RKO (cell line): ENCODE measurements at regions not wholly inside any gene's neighbourhood (a gene's known extent, or its start where the extent isn't known, plus 50 kb on each side); places are given as distances from the start of the nearest gene placed in this dataset.

ENCODE experiments used
- DNase-seq: peaks from one replicate; pipeline ENCODE4 v3.0.0-alpha.2; 2016; ENCODE audit warnings: low spot score

DNA sequence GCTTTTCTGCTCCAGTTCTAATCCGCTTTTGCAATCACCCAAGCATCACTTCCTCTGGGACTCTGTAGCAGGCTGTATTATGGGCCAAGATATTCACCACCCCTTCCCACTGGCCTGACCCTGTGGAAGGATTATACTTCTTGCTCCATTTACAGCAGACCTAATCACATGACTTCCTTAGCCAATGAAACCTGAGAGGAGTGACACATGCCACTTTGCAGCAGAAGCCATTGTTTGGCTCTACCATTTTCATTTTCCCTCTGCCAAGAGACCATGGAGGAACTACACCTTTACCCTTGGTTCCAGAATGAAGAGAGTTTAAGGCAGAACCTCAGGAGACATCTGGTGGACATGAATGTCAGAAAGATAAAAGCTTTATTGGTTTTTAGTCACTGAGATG, 134.9 kb upstream of the HSD17B12 start:
- no peak for DNase-seq

- no peak for DNase-seq
Measured at GRCh38 chr11:43546561-43547429, 133.7 kb upstream of the HSD17B12 start.

DNA sequence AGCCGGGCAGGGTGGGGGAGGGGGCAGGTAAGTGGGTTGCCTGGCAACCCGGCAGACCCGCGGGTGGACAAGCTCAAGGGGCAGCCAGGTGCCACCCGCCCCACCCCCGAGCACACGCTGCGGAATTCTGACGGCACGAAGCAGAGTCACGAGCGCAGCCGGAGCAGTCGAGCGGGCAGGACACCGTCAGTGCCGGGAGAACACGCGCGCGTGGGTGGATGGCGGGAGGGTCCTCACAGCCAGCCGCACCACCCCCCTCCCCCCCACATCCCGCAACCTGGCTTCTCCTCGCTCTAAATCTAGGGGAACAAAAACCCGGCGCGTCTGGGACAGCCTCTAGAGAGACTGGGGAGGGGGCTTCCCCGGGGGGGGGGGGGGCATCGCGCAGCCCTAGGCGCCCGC, 133.1 kb upstream of the HSD17B12 start:
- no peak for DNase-seq

GRCh38 chr11:43547889-43548381, 132.6 kb upstream of the HSD17B12 start:
- DNase-seq, result no peak

- DNase-seq, result no peak
Measured at GRCh38 chr11:43548916-43549315, 131.6 kb upstream of the HSD17B12 start.

DNA sequence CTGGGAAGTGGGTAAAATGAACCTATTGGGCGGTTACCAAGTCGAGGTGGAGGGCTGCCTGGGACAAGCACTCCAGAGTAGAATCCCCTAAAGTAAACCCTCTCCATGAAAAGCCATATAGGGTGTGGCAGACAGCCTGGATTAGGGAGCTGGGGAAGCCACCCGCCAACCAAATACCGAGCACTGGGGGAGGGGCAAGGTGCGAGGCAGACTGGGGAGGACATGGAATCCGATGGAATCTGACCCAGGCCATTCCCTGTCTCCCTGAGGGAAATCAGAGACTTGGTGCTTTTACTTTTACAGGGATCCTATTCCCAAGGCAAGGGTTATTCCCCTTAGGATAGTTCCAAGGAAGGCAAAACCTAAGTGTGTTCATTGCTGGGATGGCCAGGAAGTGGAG, 130.9 kb upstream of the HSD17B12 start:
- DNase-seq, result no peak

- no peak for DNase-seq
Measured at GRCh38 chr11:43550714-43551113, 129.8 kb upstream of the HSD17B12 start.

DNA sequence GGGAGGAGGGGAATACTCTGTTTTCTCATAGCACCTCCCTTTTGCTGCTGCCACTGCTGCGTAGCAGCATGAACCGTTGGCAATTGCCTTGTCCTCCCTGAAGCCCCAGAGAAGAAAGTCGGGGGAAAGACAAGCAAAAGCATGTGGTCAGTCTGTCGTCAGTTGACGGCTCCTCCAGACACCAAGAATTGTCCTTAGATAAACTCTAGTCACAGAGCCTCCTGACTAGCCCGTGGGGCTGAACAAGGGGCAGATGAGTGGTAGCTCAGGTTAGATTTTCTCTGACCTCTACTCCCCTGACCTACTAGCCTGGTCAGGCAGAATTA, 126.4 kb upstream of the HSD17B12 start:
- no peak for DNase-seq

GRCh38 chr11:43555186-43555585, 125.4 kb upstream of the HSD17B12 start:
- DNase-seq, result no peak

DNA sequence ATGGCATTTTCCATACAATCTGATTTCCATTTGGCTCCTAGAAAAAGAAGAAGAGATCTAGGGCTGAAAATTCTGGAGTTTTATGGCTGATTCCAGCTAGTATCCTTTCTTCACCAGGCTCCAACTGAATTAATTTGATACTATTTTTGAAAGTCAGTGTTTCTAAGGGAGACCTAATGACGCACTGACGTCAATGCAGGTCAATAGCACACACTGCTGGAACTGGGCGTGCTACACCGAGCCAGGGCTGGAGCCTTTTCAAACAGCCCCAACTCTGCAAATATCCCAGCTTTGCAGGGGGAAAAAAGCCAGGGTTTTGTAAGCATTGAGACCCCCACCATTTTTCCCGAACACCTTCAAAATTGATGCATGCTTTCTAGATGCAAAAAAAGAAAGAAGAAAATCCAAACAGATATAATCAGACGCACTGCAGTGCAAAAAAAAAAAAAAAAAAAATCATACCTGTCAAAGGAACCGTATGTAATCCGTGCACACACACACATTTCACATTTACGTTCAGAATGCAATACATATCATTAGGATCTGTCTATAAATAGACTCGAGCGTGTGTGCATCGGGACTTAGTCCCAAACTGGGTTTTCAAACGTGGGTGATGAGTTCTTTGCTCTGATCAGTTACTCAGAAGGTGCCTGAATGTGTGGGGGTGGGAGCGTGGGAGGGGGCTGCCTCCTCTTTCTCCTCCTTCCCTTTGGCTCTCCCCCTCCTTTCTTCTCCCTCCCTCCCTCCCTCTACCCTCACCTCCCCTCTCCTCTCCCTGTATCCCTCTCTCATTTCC, 124.5 kb upstream of the HSD17B12 start:
- DNase-seq, result no peak

DNA sequence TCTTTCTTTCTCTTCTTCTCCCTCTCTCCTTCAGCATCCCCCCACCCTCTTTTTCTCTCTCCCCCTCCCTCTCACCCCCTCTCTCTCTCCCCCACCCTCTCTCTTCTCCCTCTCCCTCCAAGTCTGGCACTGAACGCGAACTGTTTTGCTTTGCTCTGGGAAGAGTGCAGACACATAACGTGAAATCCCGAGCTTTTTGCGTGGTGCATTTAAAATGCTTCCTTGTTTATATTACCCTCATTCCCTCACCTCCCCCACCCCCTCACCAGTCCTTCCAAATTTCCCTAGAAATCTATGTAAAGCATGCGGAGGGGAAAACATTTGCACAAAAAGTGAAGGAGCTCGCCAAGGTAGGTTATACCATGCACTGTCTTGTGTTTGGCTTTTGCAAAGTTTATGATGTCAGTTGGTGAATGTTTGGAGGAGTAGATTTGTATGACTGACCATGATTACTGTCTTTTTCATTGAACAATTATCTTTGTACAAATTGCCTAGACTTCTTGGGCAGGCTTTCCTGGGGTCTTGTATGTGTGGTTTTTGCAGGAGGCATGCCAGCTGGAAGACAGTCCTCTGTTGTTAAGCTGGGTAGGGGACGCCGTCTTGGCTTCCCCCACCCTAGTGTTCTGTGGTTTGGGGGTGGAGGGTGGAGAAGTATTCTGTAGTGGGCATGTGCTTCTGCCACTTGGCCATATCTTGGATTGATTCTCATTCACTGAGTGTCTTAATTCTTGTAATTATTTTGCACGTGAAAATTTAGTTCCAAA, 123.7 kb upstream of the HSD17B12 start:
- no peak for DNase-seq

- no peak for DNase-seq
Measured at GRCh38 chr11:43557553-43558110, 122.9 kb upstream of the HSD17B12 start.

DNA sequence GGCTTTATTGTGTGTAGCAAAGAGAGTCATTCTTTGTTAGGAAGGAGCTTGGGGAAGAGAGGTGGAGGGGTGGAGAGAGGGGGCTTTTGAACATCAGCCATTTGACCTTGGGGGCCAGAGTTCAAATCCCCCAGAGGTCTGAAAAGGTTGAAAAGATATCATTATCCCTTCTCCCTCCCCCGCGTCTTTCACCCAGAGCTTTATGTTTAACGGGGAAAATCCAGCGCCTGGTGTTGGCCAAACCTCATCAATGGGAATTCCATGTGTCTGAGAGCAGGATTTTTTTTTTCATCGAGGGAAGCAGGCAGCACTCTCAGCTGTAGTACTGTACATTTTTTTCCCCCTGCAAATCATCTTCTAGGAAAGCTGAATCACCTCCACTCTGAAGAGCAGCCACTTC, 122.4 kb upstream of the HSD17B12 start:
- no peak for DNase-seq

DNA sequence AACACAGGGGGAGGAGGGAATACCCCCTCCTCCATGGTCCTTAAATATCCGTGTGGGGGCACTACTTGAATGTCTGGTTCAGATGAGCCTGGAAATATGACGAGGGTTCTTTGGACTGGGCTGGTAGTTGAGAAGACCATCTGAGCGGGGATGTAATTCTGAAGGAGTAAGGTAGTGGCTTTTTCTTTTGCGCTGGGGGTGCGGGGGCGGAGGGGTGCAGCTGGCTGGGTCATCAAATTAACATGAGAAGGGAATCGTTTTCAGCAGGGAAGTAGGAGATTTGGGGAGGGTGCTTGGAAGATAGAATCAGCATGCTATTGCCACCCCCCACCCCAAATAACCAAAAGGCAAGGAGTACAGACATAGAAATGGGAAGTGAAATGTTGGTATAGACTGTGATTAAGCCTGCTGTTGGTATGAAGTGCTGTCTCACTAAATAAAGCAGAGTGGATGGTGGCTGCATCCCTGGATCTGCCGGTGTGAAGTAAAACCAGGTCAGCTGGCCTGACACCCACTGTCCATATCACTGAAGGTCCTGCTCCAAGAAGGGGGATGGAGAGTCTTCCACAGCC, 121.9 kb upstream of the HSD17B12 start:
- no peak for DNase-seq

DNA sequence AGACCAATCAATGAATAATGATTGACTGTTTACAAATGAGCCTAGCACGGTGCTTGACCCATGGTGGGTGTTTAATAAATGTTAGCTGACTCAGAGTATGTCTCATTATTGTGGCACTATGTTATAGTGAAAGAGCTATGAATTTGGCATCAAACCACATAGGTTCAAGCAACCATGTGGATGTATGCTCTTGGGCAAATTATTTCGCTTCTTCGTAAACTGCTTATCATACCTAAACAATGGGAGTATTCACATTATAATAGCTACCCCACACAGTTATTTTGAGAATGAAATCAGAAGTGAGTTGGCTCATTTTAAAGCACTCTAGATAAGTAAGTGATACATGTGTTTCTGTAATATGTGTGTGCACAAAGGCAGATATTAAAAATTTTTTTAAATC, 118.7 kb upstream of the HSD17B12 start:
- no peak for DNase-seq

DNA sequence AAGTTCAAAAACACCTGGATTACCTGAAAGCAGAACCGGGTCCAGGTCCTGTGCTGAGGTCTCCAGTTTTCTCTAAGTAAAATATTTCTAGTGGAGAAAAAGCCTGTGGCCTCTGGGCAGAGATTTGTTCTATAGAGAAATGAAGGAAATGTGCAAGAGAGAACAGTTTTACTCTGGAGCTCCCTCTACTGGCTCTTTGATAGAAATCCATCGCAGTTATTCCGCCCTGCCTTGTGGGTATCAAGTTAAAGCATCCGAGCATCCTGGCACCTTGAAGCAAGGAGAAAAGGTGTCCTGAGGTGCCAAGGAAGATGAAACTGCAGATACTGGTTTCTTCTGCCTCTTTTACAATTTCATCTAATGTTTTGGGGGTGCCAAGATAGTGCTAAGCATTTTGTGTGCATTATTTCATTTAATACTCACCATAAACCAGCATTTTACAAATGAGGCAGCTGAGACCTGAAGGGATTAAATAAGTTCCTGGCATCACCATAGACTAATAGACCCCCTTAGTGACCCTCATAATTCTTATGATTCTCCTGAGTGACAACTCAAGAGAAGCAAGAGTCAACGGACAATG, 113.1 kb upstream of the HSD17B12 start:
- peak; percentile 64 for DNase-seq

DNA sequence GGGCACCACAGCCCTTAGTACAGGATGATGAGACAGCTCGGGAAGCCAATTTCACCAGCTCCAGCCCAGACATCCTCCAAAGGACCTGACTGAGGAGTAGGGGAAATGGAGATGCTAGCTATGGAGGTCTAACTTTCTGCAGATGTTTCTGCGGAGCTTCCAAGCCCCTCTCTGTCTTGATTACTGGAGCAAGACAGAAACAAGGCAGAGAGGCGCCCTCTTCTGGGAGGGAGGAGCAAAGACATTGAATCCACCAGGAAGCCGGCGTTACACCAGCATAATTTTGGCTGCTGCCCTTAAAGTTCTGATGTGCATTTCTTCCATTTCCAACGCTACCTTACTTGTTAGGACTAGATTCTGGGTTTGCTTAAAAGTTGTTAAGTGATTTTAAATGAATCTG, 107.3 kb upstream of the HSD17B12 start:
- peak; percentile 8 for DNase-seq

DNA sequence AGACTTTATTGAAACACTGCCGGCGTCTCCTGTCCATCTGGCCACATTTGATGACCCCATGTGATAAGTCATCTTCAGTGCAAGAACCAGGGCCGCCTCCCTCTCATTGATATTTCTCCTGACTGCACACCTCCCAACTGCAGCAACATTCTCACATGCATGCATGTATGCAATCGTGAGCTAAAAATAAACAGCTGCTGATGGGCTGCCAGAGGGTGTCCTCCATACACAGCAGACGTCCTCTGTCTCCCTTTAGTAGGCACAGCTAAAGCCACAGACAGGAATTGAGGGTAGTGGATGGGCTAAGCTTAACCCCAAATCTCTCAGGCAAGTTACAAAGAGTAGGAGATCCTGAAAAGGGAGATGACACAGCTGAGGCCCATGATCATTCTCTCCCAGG, 106.7 kb upstream of the HSD17B12 start:
- no peak for DNase-seq

DNA sequence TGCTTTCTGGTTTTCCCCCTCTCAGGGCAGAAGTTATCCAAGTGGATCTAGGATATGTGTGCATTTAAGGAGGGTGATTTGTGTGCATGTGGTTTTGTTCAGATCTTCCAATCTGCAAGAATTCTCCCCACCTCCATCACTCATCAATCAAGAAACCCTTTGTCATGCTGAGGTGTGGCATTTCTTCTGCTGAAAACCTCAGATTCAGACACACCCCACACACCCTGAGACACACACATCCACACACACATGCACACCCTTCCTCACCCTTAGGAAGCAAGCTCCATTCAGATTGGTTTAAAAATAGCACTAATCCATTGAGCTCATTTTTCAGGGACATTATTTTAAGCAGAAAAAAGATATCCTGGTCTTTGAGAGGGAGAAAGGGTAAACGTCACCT, 106.1 kb upstream of the HSD17B12 start:
- no peak for DNase-seq

DNA sequence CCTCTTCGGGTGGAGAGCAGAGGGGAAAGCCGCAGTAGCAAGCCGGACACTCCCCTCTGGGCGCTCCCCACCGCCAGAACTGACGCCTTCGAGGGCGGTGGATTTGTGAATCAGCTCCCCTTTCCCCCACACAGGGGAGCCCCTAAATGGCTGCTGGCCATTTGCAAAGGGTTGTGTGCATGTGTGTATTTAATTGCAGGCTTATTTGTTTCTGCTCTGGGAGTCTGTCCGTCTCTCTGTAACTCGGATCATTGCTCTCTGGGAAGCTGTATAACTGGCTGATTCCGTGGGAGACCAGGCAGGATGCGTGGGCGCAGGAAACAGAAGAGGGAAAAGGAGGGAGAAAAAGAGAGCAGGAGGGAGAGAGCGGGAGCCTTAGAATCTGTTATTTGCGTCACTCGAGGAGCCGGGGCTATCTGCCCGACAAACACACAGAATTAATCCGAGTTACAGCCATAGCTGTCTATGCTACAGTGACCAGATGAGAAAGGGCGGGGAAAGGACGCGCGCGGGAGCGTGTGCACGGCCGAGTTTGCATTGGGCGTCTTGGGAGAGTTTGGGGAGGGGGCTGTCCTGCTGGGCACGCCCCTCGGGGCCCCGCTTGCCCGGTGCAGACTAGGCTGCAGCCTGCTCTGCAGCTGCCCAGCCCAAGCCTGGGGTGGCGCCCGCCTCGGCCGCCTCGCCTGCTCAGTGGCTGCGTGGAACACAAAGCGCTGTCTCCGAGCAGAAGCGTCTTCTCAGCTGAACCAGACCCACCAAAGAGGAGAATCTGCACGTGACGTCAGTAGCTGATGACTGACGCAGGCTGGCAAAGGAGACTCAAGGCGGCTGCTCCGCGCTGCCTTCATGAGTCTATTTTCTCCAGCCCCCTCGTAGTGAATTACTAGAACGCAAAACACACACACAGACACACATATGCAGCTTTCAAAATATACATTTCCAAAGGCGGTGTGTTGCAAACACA, 105.3 kb upstream of the HSD17B12 start:
- no peak for DNase-seq
